22Rv1 (cell line): ENCODE measurements at regions not wholly inside any gene's neighbourhood (a gene's known extent, or its start where the extent isn't known, plus 50 kb on each side); places are given as distances from the start of the nearest gene placed in this dataset.

Experiments
- H3K27ac ChIP-seq: fragments of 450-650 bp; 2 replicates; pipeline ENCODE4 v1.5.1; 2017
- CTCF ChIP-seq: fragments of 450-650 bp; IDR thresholded peaks from 2 replicates; pipeline ENCODE4 v1.5.1; 2017; ENCODE audit warnings: mild to moderate bottlenecking
- ZFX ChIP-seq: fragments of 450-650 bp; IDR thresholded peaks from 2 replicates; pipeline ENCODE4 v1.6.1; 2017; ENCODE audit warnings: antibody characterized with exemption, borderline replicate concordance

GRCh38 chr1:53378061-53378460, 50.2 kb upstream of the LRP8 start:
- TF ChIP-seq ZFX (no peak), CTCF (no peak)

GRCh38 chr1:53378932-53379661, 51.2 kb upstream of the LRP8 start:
- TF ChIP-seq ZFX: no peak
- no peak for TF ChIP-seq CTCF
- H3K27ac ChIP-seq: no peak overlapping the region

More at GRCh38 chr1:53378061-53378460, 50.2 kb upstream of the LRP8 start:
- no peak overlapping the region for H3K27ac ChIP-seq

GRCh38 chr1:53379662-53380002, 51.8 kb upstream of the LRP8 start:
- no peak overlapping the region for H3K27ac ChIP-seq
- TF ChIP-seq CTCF (no peak), ZFX (no peak)

GRCh38 chr1:53380296-53380695, 52.4 kb upstream of the LRP8 start:
- TF ChIP-seq ZFX (no peak), CTCF (no peak)
- no peak overlapping the region for H3K27ac ChIP-seq

- H3K27ac ChIP-seq: no peak overlapping the region
- TF ChIP-seq CTCF (no peak), ZFX (no peak)
These were observed 54.0 kb upstream of the LRP8 start for GRCh38 chr1:53381790-53382401.

- TF ChIP-seq ZFX (no peak), CTCF (no peak)
- no peak overlapping the region for H3K27ac ChIP-seq
These were observed 55.4 kb upstream of the LRP8 start for GRCh38 chr1:53383136-53383870.

- TF ChIP-seq CTCF (no peak), ZFX (no peak)
- H3K27ac ChIP-seq: no peak overlapping the region
These were observed 56.9 kb upstream of the LRP8 start for GRCh38 chr1:53384796-53385195.
